UCSD-AML1 (cell line): ENCODE measurements at regions not wholly inside any gene's neighbourhood (a gene's known extent, or its start where the extent isn't known, plus 50 kb on each side); places are given as distances from the start of the nearest gene placed in this dataset.

Experiments
- DNase-seq: peaks from one replicate; lab custom pipeline; 2025; ENCODE audit not compliant: unreplicated experiment; lab: John Stamatoyannopoulos, UW

DNA sequence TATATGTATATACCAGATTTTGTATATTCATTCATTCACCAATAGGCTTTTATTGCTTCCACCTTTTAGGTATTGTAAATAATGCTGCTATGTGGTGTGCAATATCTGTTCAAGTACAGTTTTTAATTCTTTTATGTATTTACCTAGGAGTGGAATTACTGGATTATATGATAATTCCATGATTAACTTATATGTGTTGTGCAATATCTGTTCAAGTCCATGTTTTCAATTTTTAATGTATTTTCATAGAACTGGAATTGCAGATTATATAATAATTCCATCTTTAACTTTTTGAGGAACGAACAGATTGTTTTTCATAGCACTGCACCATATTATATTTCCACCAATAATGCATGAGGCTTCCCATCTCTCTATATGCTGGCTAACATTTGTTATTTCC lies 50.6 kb upstream of the L3MBTL4 start:
- no peak for DNase-seq

GRCh38 chr18:6476190-6476589 lies 61.5 kb upstream of the L3MBTL4 start:
- no peak for DNase-seq

- no peak for DNase-seq
These were observed 62.2 kb upstream of the L3MBTL4 start for GRCh38 chr18:6476880-6477279.

GRCh38 chr18:6478121-6478520 lies 63.4 kb upstream of the L3MBTL4 start:
- no peak for DNase-seq

- no peak for DNase-seq
These were observed 65.0 kb upstream of the L3MBTL4 start for GRCh38 chr18:6479699-6480098.

GRCh38 chr18:6482198-6482977 lies 67.7 kb upstream of the L3MBTL4 start:
- DNase-seq, result peak; percentile 12

- no peak for DNase-seq
These were observed 69.9 kb upstream of the L3MBTL4 start for GRCh38 chr18:6484659-6485058.

- DNase-seq, result no peak
These were observed 71.6 kb upstream of the L3MBTL4 start for GRCh38 chr18:6486313-6486712.

DNA sequence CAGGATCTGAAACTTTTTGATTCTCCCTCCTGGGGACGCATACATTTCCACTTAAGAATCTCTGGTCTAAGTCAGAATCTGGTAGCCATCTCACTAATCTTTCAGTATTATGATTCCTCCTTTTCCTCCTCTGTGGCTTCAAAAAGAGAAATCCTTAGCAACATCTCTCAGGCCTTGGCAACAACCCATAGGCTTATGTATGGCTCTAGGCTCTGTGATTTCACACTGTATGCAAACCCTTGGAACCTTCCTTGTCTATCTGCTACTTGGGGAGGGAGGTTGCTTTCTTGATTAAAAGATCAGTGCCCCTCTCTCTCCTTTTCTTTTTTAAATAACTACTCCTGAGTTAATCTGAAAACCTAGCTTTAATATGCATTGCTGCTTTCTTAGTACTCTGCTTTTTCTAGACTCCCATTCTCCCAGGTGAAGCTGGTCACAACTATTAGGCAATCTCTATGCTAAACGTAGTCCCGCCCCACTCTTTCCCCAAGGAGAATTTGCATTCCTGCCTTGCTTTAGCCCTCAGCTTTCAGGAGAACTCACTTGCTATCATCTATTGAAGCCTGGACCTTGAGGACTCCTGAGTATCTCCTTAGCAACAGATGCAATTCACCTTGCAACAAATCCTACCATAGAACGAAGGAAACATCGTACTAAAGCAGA lies 72.2 kb upstream of the L3MBTL4 start:
- no peak for DNase-seq

DNA sequence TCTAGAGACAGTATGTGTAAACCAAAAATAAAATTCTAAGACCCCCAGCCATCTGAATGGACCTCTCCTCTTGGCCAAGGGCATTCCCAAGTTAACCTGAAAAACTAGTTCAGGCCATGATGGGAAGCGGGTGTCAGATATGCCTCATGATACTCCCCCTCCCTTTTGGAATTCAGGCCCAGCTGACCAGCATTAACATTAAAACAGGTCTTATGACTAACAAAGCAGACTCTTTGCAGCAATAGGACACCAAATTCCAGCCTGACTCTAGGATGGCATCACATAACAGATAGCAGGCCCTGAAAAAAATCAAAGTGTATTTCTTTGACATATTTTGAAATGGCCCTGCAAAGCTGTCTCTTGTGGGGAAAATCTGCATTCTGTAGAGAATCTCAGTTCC lies 73.3 kb upstream of the L3MBTL4 start:
- DNase-seq, result no peak

GRCh38 chr18:6488956-6489355 lies 74.2 kb upstream of the L3MBTL4 start:
- no peak for DNase-seq

GRCh38 chr18:6489977-6490376 lies 75.3 kb upstream of the L3MBTL4 start:
- DNase-seq, result no peak

DNA sequence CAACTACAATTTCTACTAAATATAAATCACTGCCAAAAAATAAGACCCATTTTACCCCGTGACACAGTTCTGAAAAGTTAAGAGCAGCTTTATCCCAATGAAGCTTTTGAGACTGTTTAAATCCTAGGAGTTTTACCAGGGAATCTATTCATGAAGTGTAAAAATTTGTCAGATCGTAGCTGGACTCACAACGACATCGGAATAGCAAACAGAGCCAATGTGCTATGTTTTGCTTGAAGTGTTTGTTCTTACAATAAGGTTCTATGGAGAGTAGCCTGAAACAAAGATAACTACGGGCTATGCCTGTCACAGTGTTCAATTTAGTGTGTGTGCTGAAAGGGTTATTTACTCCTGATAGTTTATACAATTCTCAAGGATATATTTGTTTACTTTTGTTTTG lies 78.5 kb upstream of the L3MBTL4 start:
- DNase-seq, result no peak

DNA sequence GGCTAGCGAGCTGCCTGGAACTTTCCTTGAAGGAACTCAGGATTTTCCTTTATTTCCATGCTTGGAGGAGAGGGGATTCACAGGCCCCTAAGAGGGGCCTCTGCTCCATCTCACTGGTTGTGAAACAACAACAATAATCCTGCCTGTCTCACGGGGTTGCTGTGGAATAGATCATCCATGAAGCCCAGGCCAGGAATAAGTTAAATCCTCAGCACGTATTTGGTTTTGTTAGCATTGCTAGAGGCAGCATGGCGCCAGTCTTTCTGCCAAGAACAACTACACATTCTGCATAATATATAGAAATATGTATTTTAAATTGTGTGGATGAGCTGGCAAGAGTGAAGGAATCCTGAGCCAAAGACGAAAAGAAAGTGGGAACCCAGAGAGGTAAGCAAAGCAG lies 80.8 kb upstream of the L3MBTL4 start:
- no peak for DNase-seq

DNA sequence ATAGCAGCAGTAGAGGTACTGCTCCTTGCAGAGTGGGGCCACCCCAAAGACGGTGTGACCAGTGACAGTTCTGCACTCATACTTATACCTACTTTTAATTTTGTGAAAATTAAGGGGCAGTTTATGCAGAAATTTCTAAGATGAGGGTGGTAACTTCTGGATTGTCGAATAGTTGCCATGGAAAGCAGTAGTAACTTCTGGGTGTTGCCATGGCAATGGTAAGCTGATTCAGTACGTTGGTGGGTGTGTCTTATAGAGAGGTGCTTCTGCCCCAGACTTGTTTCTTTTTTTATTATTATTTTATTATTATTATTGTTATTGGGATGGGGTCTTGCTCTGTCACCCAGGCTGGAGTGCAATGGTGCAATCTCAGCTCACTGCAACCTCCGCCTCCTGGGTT lies 82.8 kb upstream of the L3MBTL4 start:
- DNase-seq, result no peak

DNA sequence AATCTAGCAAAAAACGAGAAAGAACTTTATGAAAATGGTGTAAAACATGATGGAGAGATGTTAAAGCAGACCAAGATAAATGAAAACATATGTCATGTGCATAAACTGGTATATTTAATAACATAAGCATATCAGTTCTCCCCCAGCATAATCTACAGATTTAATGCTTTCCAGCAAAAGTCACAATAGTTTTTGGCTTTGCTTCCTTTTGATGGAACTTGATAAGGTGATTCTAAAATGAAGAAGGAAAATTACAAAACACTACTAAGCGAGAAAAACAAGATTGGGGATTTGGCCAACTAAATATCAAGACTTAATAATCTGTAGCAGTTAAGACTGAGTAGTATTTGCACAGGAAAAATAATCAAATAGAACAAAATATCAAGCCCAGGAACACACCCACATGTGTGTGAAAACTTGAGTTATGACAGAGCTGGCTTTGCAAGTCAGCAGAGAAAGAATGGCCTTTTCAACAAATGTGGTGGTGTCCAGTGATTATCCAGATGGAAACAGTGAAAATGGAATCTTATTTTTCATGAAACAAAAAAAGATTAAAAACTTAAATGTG lies 83.7 kb upstream of the L3MBTL4 start:
- DNase-seq, result no peak

- no peak for DNase-seq
These were observed 90.1 kb upstream of the L3MBTL4 start for GRCh38 chr18:6504605-6505497.

- DNase-seq, result no peak
These were observed 90.8 kb upstream of the L3MBTL4 start for GRCh38 chr18:6505498-6505875.

DNA sequence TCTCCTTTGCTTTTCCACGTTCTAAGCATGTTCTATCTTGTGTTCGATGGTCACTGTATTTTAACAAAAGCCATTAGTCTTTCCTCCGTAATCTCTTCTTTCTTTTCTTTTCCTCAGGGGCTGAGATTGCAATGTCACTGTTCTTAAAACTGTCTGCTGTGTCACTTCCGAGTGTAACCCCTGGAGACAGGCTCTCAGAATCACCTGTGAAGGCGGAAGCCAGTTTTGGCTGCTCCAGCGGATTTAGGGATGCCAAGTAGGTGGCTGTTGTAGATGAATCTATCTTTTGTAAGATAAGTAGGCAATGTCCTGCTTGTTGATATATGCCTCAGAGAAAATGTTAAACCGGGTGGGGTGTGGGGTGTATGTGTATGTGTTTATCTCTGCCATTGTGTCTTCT lies 94.7 kb upstream of the L3MBTL4 start:
- DNase-seq, result no peak

DNA sequence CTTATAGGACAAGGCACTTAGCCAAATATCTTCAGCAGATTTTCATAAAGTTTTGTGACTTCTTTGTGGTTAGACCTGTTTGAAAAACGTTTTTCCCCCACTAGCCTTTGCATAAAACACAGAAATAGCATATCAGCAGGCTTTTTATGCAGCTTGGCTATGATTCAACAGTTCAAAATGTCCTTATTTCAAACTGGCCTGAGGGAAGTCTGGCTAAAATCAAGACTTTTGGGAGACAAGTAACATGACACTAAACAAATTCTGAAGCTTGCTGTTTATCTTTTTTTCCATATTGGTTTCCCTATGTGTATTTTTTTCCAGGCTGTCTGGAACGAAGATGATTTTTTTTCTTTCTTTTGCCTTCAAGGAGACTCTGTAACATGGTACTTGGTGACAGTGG lies 95.1 kb upstream of the L3MBTL4 start:
- no peak for DNase-seq

- no peak for DNase-seq
These were observed 106.2 kb upstream of the L3MBTL4 start for GRCh38 chr18:6520901-6521300.
